Coronary artery (tissue), 2 donors: ENCODE measurements at regions not wholly inside any gene's neighbourhood (a gene's known extent, or its start where the extent isn't known, plus 50 kb on each side); places are given as distances from the start of the nearest gene placed in this dataset.
"Not testable (repeated sequence)": the region's sequence is repeated elsewhere in the genome, so short reads cannot be mapped to it uniquely, and the experiment has no call there.

Source experiments
- DNase-seq: peaks from one replicate; pipeline ENCODE4 v3.0.0-alpha.2; 2017; ENCODE audit warnings: low spot score
- H3K27ac ChIP-seq, 2 donors: fragments of 200-600 bp; sonication (generic); one replicate each; pipeline ENCODE4 v1.5.1; 2016 to 2019
- H3K4me3 ChIP-seq: fragments of 200-600 bp; sonication (generic); 2 replicates; pipeline ENCODE4 v1.5.1; 2016; ENCODE audit warnings: mild to moderate bottlenecking, moderate library complexity
- TF ChIP-seq, protein P1 (sequence below): fragments of 200-600 bp; sonication (generic); IDR thresholded peaks from one replicate; pipeline ENCODE4 v1.5.1; 2019; ENCODE audit warnings: antibody characterized with exemption

DNA sequence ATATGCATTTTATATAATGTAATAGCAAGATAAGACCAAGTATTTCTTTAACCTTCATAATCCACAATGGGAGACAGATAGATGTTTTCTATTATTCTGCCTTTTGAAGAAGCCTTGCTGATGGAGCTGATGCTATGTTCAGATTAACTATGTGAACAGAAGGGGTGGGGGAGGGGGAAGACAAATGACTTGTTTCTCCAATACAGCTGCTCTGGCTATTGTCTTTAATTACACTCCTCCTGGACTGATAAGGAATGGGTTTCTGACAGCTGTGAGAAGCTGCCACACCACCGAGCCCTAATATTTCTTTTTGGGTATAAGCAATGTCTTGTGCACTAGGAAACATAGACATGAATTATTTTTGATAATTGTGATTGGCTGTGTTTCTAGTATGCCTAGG is 62.0 kb downstream of the CAVIN4 start:
- DNase-seq: no peak

DNA sequence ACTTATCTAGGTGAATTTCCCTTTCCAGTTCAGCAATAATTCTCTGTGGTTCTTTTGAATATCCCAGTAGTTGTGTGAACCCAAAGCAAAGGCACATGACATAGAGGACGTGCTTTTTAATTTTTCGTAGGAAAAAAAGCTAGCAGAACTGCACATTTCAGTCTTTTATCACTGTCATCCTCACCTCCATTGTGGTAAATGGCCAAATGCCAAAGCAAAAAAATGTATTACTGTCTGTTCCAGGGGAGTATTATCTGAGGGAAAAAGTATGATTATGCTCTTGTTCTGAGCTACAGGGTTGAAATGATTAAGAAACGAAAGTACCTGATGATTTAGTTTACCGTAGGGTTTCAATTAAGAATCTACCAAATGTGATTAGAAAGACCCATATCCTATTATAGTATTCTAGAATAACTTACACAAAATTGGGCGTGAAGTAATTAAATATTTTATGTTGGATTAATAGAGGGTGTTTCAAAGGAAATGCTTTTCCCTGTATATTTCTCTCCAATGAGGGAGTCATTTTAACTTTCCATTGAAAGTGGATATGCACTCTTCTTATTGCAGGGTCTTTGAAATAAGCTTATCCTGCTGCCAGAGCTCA is 62.7 kb downstream of the CAVIN4 start:
- Histone ChIP-seq H3K27ac (no peak overlapping the region), H3K4me3 (no peak overlapping the region)
- TF ChIP-seq, protein P1, sequence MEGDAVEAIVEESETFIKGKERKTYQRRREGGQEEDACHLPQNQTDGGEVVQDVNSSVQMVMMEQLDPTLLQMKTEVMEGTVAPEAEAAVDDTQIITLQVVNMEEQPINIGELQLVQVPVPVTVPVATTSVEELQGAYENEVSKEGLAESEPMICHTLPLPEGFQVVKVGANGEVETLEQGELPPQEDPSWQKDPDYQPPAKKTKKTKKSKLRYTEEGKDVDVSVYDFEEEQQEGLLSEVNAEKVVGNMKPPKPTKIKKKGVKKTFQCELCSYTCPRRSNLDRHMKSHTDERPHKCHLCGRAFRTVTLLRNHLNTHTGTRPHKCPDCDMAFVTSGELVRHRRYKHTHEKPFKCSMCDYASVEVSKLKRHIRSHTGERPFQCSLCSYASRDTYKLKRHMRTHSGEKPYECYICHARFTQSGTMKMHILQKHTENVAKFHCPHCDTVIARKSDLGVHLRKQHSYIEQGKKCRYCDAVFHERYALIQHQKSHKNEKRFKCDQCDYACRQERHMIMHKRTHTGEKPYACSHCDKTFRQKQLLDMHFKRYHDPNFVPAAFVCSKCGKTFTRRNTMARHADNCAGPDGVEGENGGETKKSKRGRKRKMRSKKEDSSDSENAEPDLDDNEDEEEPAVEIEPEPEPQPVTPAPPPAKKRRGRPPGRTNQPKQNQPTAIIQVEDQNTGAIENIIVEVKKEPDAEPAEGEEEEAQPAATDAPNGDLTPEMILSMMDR: no peak
- no peak for DNase-seq

More for the DNA sequence above, 62.0 kb downstream of the CAVIN4 start:
- TF ChIP-seq, protein P1: no peak
- no peak overlapping the region for H3K27ac ChIP-seq
- H3K4me3 ChIP-seq: no peak overlapping the region

DNA sequence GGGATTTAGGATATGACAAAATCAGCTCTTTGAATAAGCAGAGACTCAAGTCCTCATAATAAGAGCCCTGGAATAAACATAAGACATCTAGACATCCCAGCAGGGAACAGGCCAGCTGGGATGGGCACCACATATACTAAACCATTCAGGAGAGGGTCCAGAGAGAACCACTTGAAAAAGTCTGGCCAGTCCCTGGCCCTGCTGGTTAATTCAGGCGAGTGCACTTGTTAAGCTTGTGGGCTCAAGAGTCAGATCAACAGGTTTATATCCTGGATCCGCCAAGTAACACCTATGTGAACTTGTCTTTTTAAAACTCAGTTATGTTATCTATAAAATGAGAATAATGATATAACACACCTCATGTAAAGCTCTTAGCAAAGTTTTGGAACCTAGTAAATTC is 63.3 kb downstream of the CAVIN4 start:
- TF ChIP-seq, protein P1: no peak
- no peak for DNase-seq
- no peak overlapping the region for H3K27ac ChIP-seq
- no peak overlapping the region for H3K4me3 ChIP-seq

DNA sequence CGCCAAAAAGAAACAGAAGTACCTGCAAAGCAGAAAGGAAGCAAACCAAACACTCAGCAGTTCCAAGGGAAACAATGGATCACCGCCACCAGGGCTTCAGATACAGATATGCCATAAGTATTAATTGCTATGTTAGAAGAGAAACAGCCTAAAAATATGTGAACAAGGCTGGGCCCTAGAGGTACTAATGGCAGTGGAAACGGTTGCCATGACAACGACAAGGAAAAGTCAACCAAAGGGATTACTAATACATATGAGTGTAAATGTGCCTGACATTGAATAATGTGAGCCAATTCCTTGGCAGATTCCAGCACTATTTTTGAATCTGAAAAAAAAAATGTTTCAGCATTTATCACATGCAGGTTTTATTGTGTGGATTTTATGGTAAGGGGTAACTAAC is 75.0 kb downstream of the CAVIN4 start:
- H3K4me3 ChIP-seq: no peak overlapping the region
- no peak overlapping the region for H3K27ac ChIP-seq
- TF ChIP-seq, protein P1: no peak
- no peak for DNase-seq

DNA sequence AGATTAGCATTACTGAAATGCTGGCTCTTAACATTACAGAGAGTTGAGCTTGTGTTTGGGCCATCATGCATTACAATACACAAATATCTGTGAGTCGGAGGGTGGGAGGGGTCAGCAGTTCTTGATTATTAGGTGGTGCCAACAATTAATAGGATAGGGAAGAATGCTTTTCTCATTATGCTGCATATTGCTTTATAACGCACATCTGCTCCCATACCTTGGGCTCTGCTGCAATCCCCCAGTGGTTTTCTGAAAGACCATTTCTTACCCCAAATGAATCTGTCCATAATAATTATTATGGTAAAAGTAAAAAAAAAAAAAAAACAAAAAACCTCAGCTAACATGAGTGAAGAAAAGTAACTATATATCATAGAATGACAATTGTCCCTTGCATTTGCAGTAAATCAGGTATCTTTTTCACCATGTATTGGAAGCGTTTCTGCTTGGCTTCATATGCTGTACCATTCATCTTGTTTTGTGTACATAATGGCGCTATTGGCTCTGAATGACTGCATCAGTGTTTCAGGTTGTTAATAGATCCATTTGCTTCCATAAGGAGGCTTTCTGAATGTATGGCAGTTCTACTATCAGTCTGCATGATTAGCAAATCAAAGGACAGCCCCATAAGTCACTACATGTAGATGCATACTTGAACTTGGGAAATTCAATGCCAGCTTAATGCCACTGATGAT is 75.9 kb downstream of the CAVIN4 start:
- Histone ChIP-seq H3K4me3 (no peak overlapping the region), H3K27ac (no peak overlapping the region)
- DNase-seq: no peak
- TF ChIP-seq, protein P1: no peak

DNA sequence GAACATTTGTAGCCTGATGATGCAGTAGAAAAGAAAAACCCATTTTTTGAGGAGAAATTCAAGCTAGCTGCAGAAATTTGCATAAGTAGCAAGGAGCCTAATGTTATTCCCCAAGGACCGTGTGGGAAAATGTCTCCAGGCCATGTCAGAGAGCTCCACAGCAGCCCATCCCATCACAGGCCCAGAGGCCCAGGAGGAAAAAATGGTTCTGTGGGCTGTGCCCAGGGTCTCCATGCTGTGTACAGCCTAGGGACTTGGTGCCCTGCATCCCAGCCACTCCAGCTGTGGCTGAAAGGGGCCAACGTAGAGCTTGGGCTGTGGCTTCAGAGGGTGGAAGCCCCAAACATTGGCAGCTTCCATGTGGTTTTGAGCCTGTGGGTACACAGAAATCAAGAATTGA is 79.0 kb downstream of the CAVIN4 start:
- not testable (repeated sequence) for H3K4me3 ChIP-seq, DNase-seq, H3K27ac ChIP-seq

DNA sequence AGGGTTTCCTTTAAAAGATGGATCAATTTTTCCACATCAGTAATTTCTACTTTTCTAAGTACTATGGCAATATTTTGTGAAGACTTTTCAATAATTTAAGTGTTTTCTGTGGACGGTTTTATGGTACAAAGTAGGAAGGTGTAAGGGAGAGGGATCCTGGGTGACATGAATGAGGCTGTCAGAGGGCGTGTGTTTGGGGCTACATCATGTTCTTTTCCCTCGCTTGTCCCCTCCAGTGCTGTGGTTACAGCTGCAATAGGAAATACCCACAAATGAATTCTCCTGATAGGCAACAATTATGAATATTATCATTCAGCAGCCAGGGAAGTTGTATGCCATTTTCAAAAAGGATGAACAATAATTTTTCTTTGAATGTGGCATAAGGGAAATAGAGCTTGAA is 83.8 kb downstream of the CAVIN4 start:
- TF ChIP-seq, protein P1: no peak
- no peak for DNase-seq

More for the DNA sequence above, 83.8 kb downstream of the CAVIN4 start:
- Histone ChIP-seq H3K4me3 (no peak overlapping the region), H3K27ac (no peak overlapping the region)
